ENCODE measurements at regions not wholly inside any gene's neighbourhood (a gene's known extent, or its start where the extent isn't known, plus 50 kb on each side); places are given as distances from the start of the nearest gene placed in this dataset.
"Not testable (repeated sequence)": the region's sequence is repeated elsewhere in the genome, so short reads cannot be mapped to it uniquely, and the experiment has no call there.

DNA sequence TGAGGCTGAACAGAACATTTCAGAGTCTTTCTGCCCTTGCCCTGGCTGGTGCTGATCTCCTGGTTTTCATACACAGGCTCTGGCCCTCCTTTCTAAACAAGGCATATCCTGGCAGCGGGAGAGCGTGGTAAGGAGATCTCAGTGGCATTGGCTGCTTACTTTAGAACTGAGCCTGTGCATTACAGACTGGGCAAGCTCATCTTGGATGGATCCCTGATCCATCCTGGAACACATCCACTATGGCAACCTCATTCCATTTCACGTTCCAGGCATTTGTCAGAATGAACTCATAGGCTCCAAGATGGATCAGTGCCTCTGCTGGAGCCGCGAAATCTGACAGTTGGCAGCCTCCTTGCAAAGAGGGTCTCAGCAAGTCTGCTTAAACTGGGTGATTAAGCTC lies 224.5 kb upstream of the PELI2 start:
- DNase-seq (ENCODE audit: low read depth, low spot score): no peak

- no peak for DNase-seq (ENCODE audit: low read depth, low spot score)
These were observed 221.2 kb upstream of the PELI2 start for GRCh38 chr14:55897031-55897430.

DNA sequence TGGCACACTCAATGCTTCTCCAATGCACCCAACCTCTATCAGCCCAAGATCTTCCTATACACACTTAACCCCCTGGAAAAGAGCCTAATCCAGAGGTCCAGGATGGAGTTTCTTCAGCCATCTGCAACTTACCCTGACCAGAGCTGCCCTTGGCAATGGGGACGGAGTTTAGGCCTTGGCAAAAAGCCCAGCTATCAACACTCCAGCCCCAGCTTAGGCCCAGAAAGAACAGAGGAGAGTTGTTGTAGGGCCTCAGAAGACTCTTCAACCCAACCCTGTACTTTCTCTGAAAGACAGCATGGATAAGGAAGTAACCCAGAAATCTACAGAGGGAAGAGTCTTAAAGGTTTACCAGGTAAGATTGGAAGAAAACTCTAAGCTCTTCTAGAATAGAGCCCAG lies 219.3 kb upstream of the PELI2 start:
- DNase-seq (ENCODE audit: low read depth, low spot score): no peak

DNA sequence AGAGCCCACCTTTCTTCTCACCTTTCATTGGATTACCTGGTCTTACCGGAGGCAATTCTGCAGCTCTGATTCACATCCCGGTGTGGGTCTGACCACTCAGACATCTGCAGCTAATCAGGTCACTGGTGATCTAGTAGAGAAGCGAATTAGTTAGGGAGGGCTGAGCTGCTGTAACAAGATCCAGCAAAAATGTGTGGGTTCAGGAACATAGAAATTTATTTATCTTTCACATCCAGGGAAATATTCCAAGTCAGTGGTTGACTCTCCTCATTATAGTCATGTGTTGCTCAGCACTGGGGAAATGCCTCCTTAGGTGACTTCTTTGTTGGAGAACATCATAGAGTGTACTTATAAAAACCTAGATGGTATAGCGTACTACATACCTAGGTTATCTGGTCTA lies 218.7 kb upstream of the PELI2 start:
- no peak for DNase-seq (ENCODE audit: low read depth, low spot score)

GRCh38 chr14:55900749-55901148 lies 217.5 kb upstream of the PELI2 start:
- DNase-seq (ENCODE audit: low read depth, low spot score): no peak

DNA sequence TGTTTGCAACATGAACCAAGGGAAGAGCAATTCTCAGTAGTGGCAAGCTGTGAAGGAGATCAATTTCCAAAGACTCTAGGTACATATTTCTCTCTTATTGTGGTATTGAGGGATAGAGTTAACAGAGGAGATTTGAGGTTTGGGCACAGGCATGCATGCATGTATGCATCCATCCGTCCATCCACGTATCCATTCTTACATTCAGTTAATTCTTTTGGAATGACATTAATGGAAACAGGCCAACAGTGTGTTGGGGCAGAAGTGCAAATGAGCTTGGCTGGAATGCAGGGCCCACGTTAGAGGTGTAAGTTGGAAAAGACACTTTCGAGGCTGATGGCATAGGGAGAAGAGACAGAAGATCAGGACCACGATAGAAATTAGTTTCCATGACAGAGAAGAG lies 216.9 kb upstream of the PELI2 start:
- no peak for DNase-seq (ENCODE audit: low read depth, low spot score)

- DNase-seq (ENCODE audit: low read depth, low spot score): no peak
These were observed 216.0 kb upstream of the PELI2 start for GRCh38 chr14:55902241-55902640.

- DNase-seq (ENCODE audit: low read depth, low spot score): no peak
These were observed 214.1 kb upstream of the PELI2 start for GRCh38 chr14:55904086-55904485.

- no peak for DNase-seq (ENCODE audit: low read depth, low spot score)
These were observed 210.1 kb upstream of the PELI2 start for GRCh38 chr14:55908106-55908505.

GRCh38 chr14:55909879-55910278 lies 208.3 kb upstream of the PELI2 start:
- no peak for DNase-seq (ENCODE audit: low read depth, low spot score)

DNA sequence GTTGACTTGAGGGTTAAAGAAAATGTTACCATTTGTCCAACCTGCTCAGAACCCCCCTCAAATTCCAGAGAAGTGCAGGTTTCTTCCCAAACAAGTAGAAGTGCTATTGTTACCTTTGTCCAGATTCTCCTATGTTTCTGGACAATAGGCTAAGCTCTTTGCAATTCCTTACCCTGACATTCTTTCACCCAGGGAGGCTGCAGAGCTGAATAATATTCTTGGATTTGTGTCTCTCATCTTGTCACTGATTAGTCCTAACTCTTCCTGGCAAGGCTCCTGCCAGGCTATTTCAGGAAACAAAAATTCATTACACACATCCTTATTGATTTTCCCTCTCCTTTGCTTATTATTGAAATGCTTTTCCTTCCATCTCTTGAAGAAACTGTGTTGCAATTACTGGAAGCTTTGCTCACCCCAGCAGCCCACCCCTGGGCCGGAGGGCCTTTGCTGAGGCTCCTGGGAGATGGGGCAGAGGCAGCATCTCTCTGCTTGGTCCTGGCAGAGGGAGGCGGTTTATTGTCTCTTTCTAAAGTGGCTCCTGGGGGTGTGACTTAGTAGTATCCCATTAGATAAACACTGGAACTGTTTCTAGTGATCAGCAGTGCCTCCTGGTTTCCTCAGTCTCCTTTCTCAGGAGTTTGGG lies 207.5 kb upstream of the PELI2 start:
- DNase-seq (ENCODE audit: low read depth, low spot score): no peak

- no peak for DNase-seq (ENCODE audit: low read depth, low spot score)
These were observed 206.4 kb upstream of the PELI2 start for GRCh38 chr14:55911776-55912175.

- DNase-seq (ENCODE audit: low read depth, low spot score): no peak
These were observed 205.9 kb upstream of the PELI2 start for GRCh38 chr14:55912344-55912743.

- DNase-seq (ENCODE audit: low read depth, low spot score): no peak
These were observed 204.7 kb upstream of the PELI2 start for GRCh38 chr14:55913324-55914025.

- DNase-seq (ENCODE audit: low read depth, low spot score): no peak
These were observed 203.4 kb upstream of the PELI2 start for GRCh38 chr14:55914771-55915170.

DNA sequence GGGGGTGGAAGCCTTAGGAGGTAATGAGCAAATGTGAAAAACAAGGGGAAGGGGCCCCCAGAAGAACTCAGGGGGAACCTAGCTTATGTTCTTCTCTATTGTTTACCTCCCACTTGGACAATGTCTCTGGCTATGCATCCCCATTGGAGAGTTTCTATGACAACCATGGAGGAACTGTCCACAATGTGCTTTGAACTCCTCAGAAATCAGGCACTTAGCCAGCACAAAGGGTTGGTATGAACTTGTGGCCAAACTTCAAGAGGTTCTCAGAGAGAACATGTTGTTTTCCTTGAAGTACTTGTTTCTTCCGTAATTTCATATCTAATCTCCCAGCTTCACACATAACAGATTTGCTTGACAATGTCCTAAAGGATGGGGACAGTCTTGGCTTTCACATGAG lies 202.8 kb upstream of the PELI2 start:
- DNase-seq (ENCODE audit: low read depth, low spot score): no peak

- DNase-seq (ENCODE audit: low read depth, low spot score): not testable (repeated sequence)
These were observed 198.4 kb upstream of the PELI2 start for GRCh38 chr14:55919800-55920199.

GRCh38 chr14:55921511-55921910 lies 196.7 kb upstream of the PELI2 start:
- no peak for DNase-seq (ENCODE audit: low read depth, low spot score)

DNA sequence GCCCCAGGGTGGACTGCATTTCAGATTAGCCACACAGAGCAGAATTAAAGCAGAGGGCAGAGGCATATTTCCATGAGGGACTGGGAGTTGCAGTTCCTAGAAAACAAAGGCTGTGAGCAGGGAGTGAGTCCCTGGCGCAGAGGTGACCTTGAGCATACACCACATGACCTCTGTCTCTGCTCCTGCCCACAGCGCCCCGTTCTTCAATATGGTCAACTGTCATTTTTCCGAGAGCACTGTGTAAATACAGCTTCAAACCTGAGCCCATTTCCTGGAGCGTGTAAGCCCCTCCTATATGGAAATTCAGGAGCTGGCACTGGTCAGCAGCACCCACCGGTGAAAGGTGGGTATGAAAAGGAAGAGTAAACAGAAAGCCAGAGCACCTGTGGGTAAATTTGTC lies 192.2 kb upstream of the PELI2 start:
- DNase-seq (ENCODE audit: low read depth, low spot score): no peak

GRCh38 chr14:55927028-55927427 lies 191.2 kb upstream of the PELI2 start:
- no peak for DNase-seq (ENCODE audit: low read depth, low spot score)

- no peak for DNase-seq (ENCODE audit: low read depth, low spot score)
These were observed 189.9 kb upstream of the PELI2 start for GRCh38 chr14:55928276-55928675.

DNA sequence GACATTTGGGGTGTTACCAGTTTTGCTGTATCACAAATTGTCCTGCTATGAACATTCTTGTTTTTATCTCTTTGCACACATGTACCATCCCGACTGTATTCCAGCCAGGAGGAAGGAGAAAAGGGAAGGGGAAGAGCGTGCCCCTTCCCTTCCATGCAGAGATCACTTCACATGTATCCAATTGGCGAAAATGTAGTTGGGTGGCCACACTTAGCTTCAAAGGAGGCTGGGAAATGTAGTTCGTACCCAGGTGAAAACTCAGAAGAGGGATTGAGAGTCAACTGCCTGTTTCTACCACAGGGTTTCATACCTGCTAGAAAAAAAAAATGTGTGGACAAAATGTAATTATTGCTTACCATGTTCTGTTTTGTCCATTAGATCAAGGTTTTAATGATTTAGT lies 189.1 kb upstream of the PELI2 start:
- no peak for DNase-seq (ENCODE audit: low read depth, low spot score)

DNA sequence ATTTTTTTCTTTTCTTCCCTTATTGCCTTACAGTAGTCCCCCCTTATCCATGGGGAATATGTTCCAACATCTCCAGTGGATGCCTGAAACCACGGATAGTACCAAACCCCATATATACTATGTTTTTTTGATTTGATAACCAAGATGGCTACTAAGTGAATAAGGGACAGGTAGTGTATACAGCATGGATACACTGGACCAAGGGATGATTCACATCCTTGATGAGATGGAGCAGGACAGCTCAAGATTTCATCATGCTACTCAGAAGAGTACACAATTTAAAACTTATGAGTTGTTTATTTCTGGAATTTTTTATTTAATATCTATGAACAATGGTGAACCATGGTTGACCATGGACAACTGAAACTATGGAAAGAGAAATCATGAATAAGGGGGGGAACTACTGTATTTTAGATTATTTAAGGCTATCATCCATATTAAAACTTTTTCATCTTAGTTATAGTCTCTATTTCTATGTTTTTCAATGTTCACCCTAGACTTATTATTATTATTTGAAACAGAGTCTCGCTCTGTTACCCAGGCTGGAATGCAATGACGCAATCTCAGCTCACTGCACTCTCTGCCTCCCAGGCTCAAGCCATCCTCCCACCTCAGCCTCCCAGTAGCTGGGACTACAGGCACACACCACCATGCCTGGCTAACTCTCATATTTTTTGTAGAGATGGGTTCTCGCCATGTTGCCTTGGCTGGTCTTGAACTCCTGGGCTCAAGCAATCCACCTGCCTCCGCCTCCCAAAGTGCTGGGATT lies 188.0 kb upstream of the PELI2 start:
- no peak for DNase-seq (ENCODE audit: low read depth, low spot score)
